ENCODE measurements at regions not wholly inside any gene's neighbourhood (a gene's known extent, or its start where the extent isn't known, plus 50 kb on each side); places are given as distances from the start of the nearest gene placed in this dataset.
"Not testable (repeated sequence)": the region's sequence is repeated elsewhere in the genome, so short reads cannot be mapped to it uniquely, and the experiment has no call there.

- H3K27ac Mint-ChIP-seq: no peak overlapping the region
- DNase-seq (no peak), ATAC-seq (no peak)
- no peak overlapping the region for H3K4me3 Mint-ChIP-seq
- H3K36me3 Mint-ChIP-seq: no peaks in the 10 kb centered on the region
- CTCF ChIA-PET: no interaction called here
- H3K9me3 Mint-ChIP-seq (ENCODE audit: low read depth): no peaks in the 10 kb centered on the region
- H3K27me3 Mint-ChIP-seq: no peaks in the 10 kb centered on the region
- no peaks in the 10 kb centered on the region for H3K4me1 Mint-ChIP-seq
Measured at GRCh38 chr4:57850141-57850540, 740.0 kb upstream of the IGFBP7 start.

GRCh38 chr4:57832083-57832482, 721.9 kb upstream of the IGFBP7 start:
- CTCF ChIA-PET: no interaction called here
- Mint-ChIP-seq H3K4me1 (no peaks in the 10 kb centered on the region), H3K36me3 (no peaks in the 10 kb centered on the region), H3K27me3 (no peaks in the 10 kb centered on the region), H3K9me3 (ENCODE audit: low read depth) (peaks cover 2% of the 10 kb centered on the region), H3K4me3 (no peak overlapping the region), H3K27ac (no peak overlapping the region)
- ATAC-seq (no peak), DNase-seq (no peak)

- no peak overlapping the region for H3K27ac Mint-ChIP-seq
- H3K27me3 Mint-ChIP-seq: no peaks in the 10 kb centered on the region
- no peak overlapping the region for H3K4me3 Mint-ChIP-seq
- no peak for ATAC-seq
- H3K4me1 Mint-ChIP-seq: no peaks in the 10 kb centered on the region
- no peaks in the 10 kb centered on the region for H3K36me3 Mint-ChIP-seq
- CTCF ChIA-PET: no interaction called here
- peaks cover 3% of the 10 kb centered on the region for H3K9me3 Mint-ChIP-seq (ENCODE audit: low read depth)
- DNase-seq: no peak
Measured at GRCh38 chr4:57789666-57790065, 679.5 kb upstream of the IGFBP7 start.

- peaks cover 2% of the 10 kb centered on the region for H3K9me3 Mint-ChIP-seq (ENCODE audit: low read depth)
- no peaks in the 10 kb centered on the region for H3K4me1 Mint-ChIP-seq
- no peaks in the 10 kb centered on the region for H3K27me3 Mint-ChIP-seq
- H3K27ac Mint-ChIP-seq: no peak overlapping the region
- CTCF ChIA-PET: no interaction called here
- no peak for DNase-seq
- no peaks in the 10 kb centered on the region for H3K36me3 Mint-ChIP-seq
- no peak overlapping the region for H3K4me3 Mint-ChIP-seq
- no peak for ATAC-seq
Measured at GRCh38 chr4:57777876-57778275, 667.7 kb upstream of the IGFBP7 start.

- Mint-ChIP-seq H3K27me3 (no peaks in the 10 kb centered on the region), H3K36me3 (no peaks in the 10 kb centered on the region), H3K9me3 (ENCODE audit: low read depth) (no peaks in the 10 kb centered on the region), H3K4me1 (no peaks in the 10 kb centered on the region), H3K27ac (no peak overlapping the region), H3K4me3 (no peak overlapping the region)
- DNase-seq: no peak
- CTCF ChIA-PET: no interaction called here
- no peak for ATAC-seq
Measured at GRCh38 chr4:57774681-57775080, 664.5 kb upstream of the IGFBP7 start.

- Mint-ChIP-seq H3K4me3 (no peak overlapping the region), H3K27me3 (no peaks in the 10 kb centered on the region), H3K4me1 (no peaks in the 10 kb centered on the region), H3K36me3 (no peaks in the 10 kb centered on the region), H3K27ac (no peak overlapping the region), H3K9me3 (ENCODE audit: low read depth) (no peaks in the 10 kb centered on the region)
- no peak for DNase-seq
- CTCF ChIA-PET: no interaction called here
- no peak for ATAC-seq
Measured at GRCh38 chr4:57774171-57774570, 664.0 kb upstream of the IGFBP7 start.

GRCh38 chr4:57766341-57766740, 656.2 kb upstream of the IGFBP7 start:
- peaks cover 3% of the 10 kb centered on the region for H3K9me3 Mint-ChIP-seq (ENCODE audit: low read depth)
- ATAC-seq: no peak
- H3K27ac Mint-ChIP-seq: no peak overlapping the region
- CTCF ChIA-PET: no interaction called here
- H3K27me3 Mint-ChIP-seq: no peaks in the 10 kb centered on the region
- H3K36me3 Mint-ChIP-seq: no peaks in the 10 kb centered on the region
- no peak for DNase-seq
- H3K4me1 Mint-ChIP-seq: no peaks in the 10 kb centered on the region
- H3K4me3 Mint-ChIP-seq: no peak overlapping the region

GRCh38 chr4:57764856-57765255, 654.7 kb upstream of the IGFBP7 start:
- Mint-ChIP-seq H3K4me3 (no peak overlapping the region), H3K27me3 (no peaks in the 10 kb centered on the region), H3K9me3 (ENCODE audit: low read depth) (peaks cover 3% of the 10 kb centered on the region), H3K36me3 (no peaks in the 10 kb centered on the region), H3K27ac (no peak overlapping the region), H3K4me1 (no peaks in the 10 kb centered on the region)
- DNase-seq (no peak), ATAC-seq (no peak)
- CTCF ChIA-PET: no interaction called here

GRCh38 chr4:57763070-57763469, 652.9 kb upstream of the IGFBP7 start:
- CTCF ChIA-PET: no interaction called here
- no peak for ATAC-seq

GRCh38 chr4:57740625-57741190, 630.5 kb upstream of the IGFBP7 start:
- ATAC-seq (no peak), DNase-seq (no peak)
- CTCF ChIA-PET: no interaction called here
- H3K27ac Mint-ChIP-seq: no peak overlapping the region
- H3K4me1 Mint-ChIP-seq: no peaks in the 10 kb centered on the region
- peaks cover 2% of the 10 kb centered on the region for H3K9me3 Mint-ChIP-seq (ENCODE audit: low read depth)
- H3K4me3 Mint-ChIP-seq: no peak overlapping the region
- H3K36me3 Mint-ChIP-seq: no peaks in the 10 kb centered on the region
- H3K27me3 Mint-ChIP-seq: no peaks in the 10 kb centered on the region

More at GRCh38 chr4:57763070-57763469, 652.9 kb upstream of the IGFBP7 start:
- Mint-ChIP-seq H3K27ac (no peak overlapping the region), H3K4me1 (no peaks in the 10 kb centered on the region), H3K27me3 (no peaks in the 10 kb centered on the region), H3K9me3 (ENCODE audit: low read depth) (peaks cover 3% of the 10 kb centered on the region), H3K36me3 (no peaks in the 10 kb centered on the region), H3K4me3 (no peak overlapping the region)
- DNase-seq: no peak

- CTCF ChIA-PET: no interaction called here
- no peaks in the 10 kb centered on the region for H3K27me3 Mint-ChIP-seq
Measured at GRCh38 chr4:57736781-57737180, 626.6 kb upstream of the IGFBP7 start.

GRCh38 chr4:57734104-57734670, 624.0 kb upstream of the IGFBP7 start:
- no peak for DNase-seq
- no peak overlapping the region for H3K27ac Mint-ChIP-seq
- H3K4me3 Mint-ChIP-seq: no peak overlapping the region
- H3K9me3 Mint-ChIP-seq (ENCODE audit: low read depth): peaks cover 13% of the 10 kb centered on the region
- no peaks in the 10 kb centered on the region for H3K27me3 Mint-ChIP-seq
- no peaks in the 10 kb centered on the region for H3K4me1 Mint-ChIP-seq
- no peaks in the 10 kb centered on the region for H3K36me3 Mint-ChIP-seq
- CTCF ChIA-PET: no interaction called here
- no peak for ATAC-seq

More at GRCh38 chr4:57736781-57737180, 626.6 kb upstream of the IGFBP7 start:
- no peaks in the 10 kb centered on the region for H3K4me1 Mint-ChIP-seq
- H3K27ac Mint-ChIP-seq: no peak overlapping the region
- peaks cover 8% of the 10 kb centered on the region for H3K9me3 Mint-ChIP-seq (ENCODE audit: low read depth)
- no peaks in the 10 kb centered on the region for H3K36me3 Mint-ChIP-seq
- no peak for DNase-seq
- no peak for ATAC-seq
- H3K4me3 Mint-ChIP-seq: no peak overlapping the region

GRCh38 chr4:57729775-57730570, 619.8 kb upstream of the IGFBP7 start:
- H3K4me3 Mint-ChIP-seq; H3K27me3 Mint-ChIP-seq; ATAC-seq; CTCF ChIA-PET; H3K4me1 Mint-ChIP-seq; DNase-seq; H3K27ac Mint-ChIP-seq; H3K9me3 Mint-ChIP-seq (ENCODE audit: low read depth); H3K36me3 Mint-ChIP-seq: not testable (repeated sequence)

- DNase-seq (no peak), ATAC-seq (no peak)
- Mint-ChIP-seq H3K9me3 (ENCODE audit: low read depth) (peaks cover 9% of the 10 kb centered on the region), H3K4me1 (no peaks in the 10 kb centered on the region), H3K4me3 (no peak overlapping the region), H3K36me3 (no peaks in the 10 kb centered on the region), H3K27me3 (no peaks in the 10 kb centered on the region), H3K27ac (no peak overlapping the region)
- CTCF ChIA-PET: no interaction called here
Measured at GRCh38 chr4:57726154-57726553, 616.0 kb upstream of the IGFBP7 start.
